ENCODE measurements at regions not wholly inside any gene's neighbourhood (a gene's known extent, or its start where the extent isn't known, plus 50 kb on each side); places are given as distances from the start of the nearest gene placed in this dataset.
"Not testable (repeated sequence)": the region's sequence is repeated elsewhere in the genome, so short reads cannot be mapped to it uniquely, and the experiment has no call there.

- TF ChIP-seq CTCF (IDR thresholded peaks at IDR 0.05; ENCODE audit: control extremely low read depth in 1 of 3, insufficient read depth in 1 of 3, low read depth in 1 of 3, low read length in 3 of 3); EZH2 (IDR thresholded peaks at IDR 0.05; ENCODE audit: low read depth, low read length, severe bottlenecking): not testable (repeated sequence)
Measured at GRCh38 chr7:57542331-57542730, 92.4 kb downstream of the ZNF716 start.
